ENCODE measurements at regions not wholly inside any gene's neighbourhood (a gene's known extent, or its start where the extent isn't known, plus 50 kb on each side); places are given as distances from the start of the nearest gene placed in this dataset.

GRCh38 chr5:118199801-118200200 is 788.5 kb downstream of the DTWD2 start:
- no peak for TF ChIP-seq CTCF (IDR thresholded peaks at IDR 0.05)
- TF ChIP-seq EZH2phosphoT487 (IDR thresholded peaks at IDR 0.05), result no peak
- no peak for TF ChIP-seq EZH2 (IDR thresholded peaks at IDR 0.05)

All from neural progenitor cell (in vitro differentiated cells).